Effector CD8-positive, alpha-beta T cell (primary cell): ENCODE measurements at regions not wholly inside any gene's neighbourhood (a gene's known extent, or its start where the extent isn't known, plus 50 kb on each side); places are given as distances from the start of the nearest gene placed in this dataset.

Experiments used
- DNase-seq: peaks from one replicate; lab custom pipeline; 2025; lab: John Stamatoyannopoulos, UW

GRCh38 chr13:85665286-85665685 lies 133.9 kb downstream of the SLITRK6 start:
- DNase-seq: no peak

GRCh38 chr13:85663856-85664255 lies 135.4 kb downstream of the SLITRK6 start:
- no peak for DNase-seq

GRCh38 chr13:85662186-85662585 lies 137.0 kb downstream of the SLITRK6 start:
- no peak for DNase-seq

GRCh38 chr13:85661675-85662074 lies 137.5 kb downstream of the SLITRK6 start:
- DNase-seq: no peak

- DNase-seq: no peak
Measured at GRCh38 chr13:85659493-85659892, 139.7 kb downstream of the SLITRK6 start.

- DNase-seq: no peak
Measured at GRCh38 chr13:85657942-85658341, 141.3 kb downstream of the SLITRK6 start.

- DNase-seq: no peak
Measured at GRCh38 chr13:85655040-85655439, 144.2 kb downstream of the SLITRK6 start.

GRCh38 chr13:85654227-85654626 lies 145.0 kb downstream of the SLITRK6 start:
- no peak for DNase-seq

- no peak for DNase-seq
Measured at GRCh38 chr13:85653681-85654080, 145.5 kb downstream of the SLITRK6 start.

GRCh38 chr13:85652491-85652890 lies 146.7 kb downstream of the SLITRK6 start:
- no peak for DNase-seq

GRCh38 chr13:85651440-85651839 lies 147.8 kb downstream of the SLITRK6 start:
- no peak for DNase-seq

- no peak for DNase-seq
Measured at GRCh38 chr13:85650613-85651012, 148.6 kb downstream of the SLITRK6 start.

GRCh38 chr13:85640727-85641126 lies 158.5 kb downstream of the SLITRK6 start:
- DNase-seq: no peak

- no peak for DNase-seq
Measured at GRCh38 chr13:85638815-85639393, 160.3 kb downstream of the SLITRK6 start.

- DNase-seq: no peak
Measured at GRCh38 chr13:85638265-85638664, 161.0 kb downstream of the SLITRK6 start.

- no peak for DNase-seq
Measured at GRCh38 chr13:85632526-85633195, 166.6 kb downstream of the SLITRK6 start.

GRCh38 chr13:85631801-85632200 lies 167.4 kb downstream of the SLITRK6 start:
- DNase-seq: no peak

- no peak for DNase-seq
Measured at GRCh38 chr13:85626603-85627002, 172.6 kb downstream of the SLITRK6 start.

GRCh38 chr13:85619321-85619720 lies 179.9 kb downstream of the SLITRK6 start:
- no peak for DNase-seq

- no peak for DNase-seq
Measured at GRCh38 chr13:85618521-85618920, 180.7 kb downstream of the SLITRK6 start.

GRCh38 chr13:85616275-85616674 lies 182.9 kb downstream of the SLITRK6 start:
- no peak for DNase-seq

GRCh38 chr13:85615031-85615430 lies 184.2 kb downstream of the SLITRK6 start:
- no peak for DNase-seq

GRCh38 chr13:85610024-85610423 lies 189.2 kb downstream of the SLITRK6 start:
- DNase-seq: no peak

- no peak for DNase-seq
Measured at GRCh38 chr13:85608255-85608829, 190.9 kb downstream of the SLITRK6 start.
